Heart right ventricle (tissue), 16 donors: ENCODE measurements at regions not wholly inside any gene's neighbourhood (a gene's known extent, or its start where the extent isn't known, plus 50 kb on each side); places are given as distances from the start of the nearest gene placed in this dataset.

Source experiments
- ATAC-seq, 8 donors: fragments of 200-7000 bp; cut with Tn5 transposase; one replicate each; pipeline ENCODE4 v1.9.1; 2020; ENCODE audit warnings: mild to moderate bottlenecking in 8 of 8, moderate library complexity in 8 of 8, moderate number of reproducible peaks in 1 of 8
- DNase-seq, 2 donors: peaks; one replicate each; pipeline ENCODE4 v3.0.0-alpha.2; 2020
- H3K27ac ChIP-seq, 10 donors: fragments of 200-600 bp; sonication (generic) in 2 of 10; one replicate each; pipeline versions ENCODE4 v1.5.0 to v1.8.0; 2020 to 2022; ENCODE audit warnings: mild to moderate bottlenecking in 3 of 10
- H3K27me3 ChIP-seq, 7 donors: fragments of 200-600 bp; one replicate each; pipeline ENCODE4 v1.8.0; 2021 to 2022; ENCODE audit warnings: mild to moderate bottlenecking in 2 of 7
- H3K36me3 ChIP-seq, 9 donors: fragments of 200-600 bp; sonication (generic) in 1 of 9; one replicate each; pipeline versions ENCODE4 v1.5.0 to v1.8.0; 2020 to 2022; ENCODE audit warnings: mild to moderate bottlenecking in 2 of 9
- H3K4me1 ChIP-seq, 9 donors: fragments of 200-600 bp; sonication (generic) in 1 of 9; one replicate each; pipeline versions ENCODE4 v1.5.0 to v1.8.0; 2020 to 2022; ENCODE audit warnings: mild to moderate bottlenecking in 4 of 9
- H3K4me3 ChIP-seq, 10 donors: fragments of 200-600 bp; sonication (generic) in 2 of 10; one replicate each; pipeline versions ENCODE4 v1.5.0 to v1.8.0; 2020 to 2022; ENCODE audit warnings: mild to moderate bottlenecking in 7 of 10, moderate library complexity in 2 of 10
- H3K9me3 ChIP-seq, 11 donors: fragments of 200-600 bp in 10 of 11; sonication (generic) in 2 of 11; one replicate each; pipeline versions ENCODE4 v1.5.0 to v1.8.0; 2013 to 2022; ENCODE audit warnings: mild to moderate bottlenecking in 2 of 11, control low read depth in 1 of 11, moderate library complexity in 1 of 11
- WGBS, 2 donors: extraction: QIAGEN DNeasy Blood & Tissue Kit; methylation state at CpG; one replicate each; pipeline ENCODE4 v1.1.7; 2013; ENCODE audit warnings: inconsistent platforms in 1 of 2; 5-methylcytosine and 5-hydroxymethylcytosine counted together
- intact Hi-C, 10 donors: fragments of 100-400 bp; cut with DNase I; formaldehyde crosslinking; loops; one replicate each; pipeline versions ENCODE4 v1.11.1 to v1.14.2; 2022
- TF ChIP-seq, protein P1 (sequence below), 9 donors: fragments of 200-600 bp; sonication (generic) in 2 of 9; IDR thresholded peaks; one replicate each; pipeline versions ENCODE4 v1.5.0 to v1.8.0; 2021 to 2022; ENCODE audit warnings: antibody characterized with exemption in 9 of 9, mild to moderate bottlenecking in 5 of 9, moderate library complexity in 1 of 9
- donor health status: Arrhythmogenic right ventricular cardiomyopathy.
- donor health status: ischemic (EF 13 %, LVEDD 7.1; RV severe dilation, severe dysfunction).
- donor health status: healthy with polysubstance abuse.
- donor health status: DM: no; HTN: yes; CAD: no.
- donor health status: DM: no; HTN: no; CAD: no.
- donor health status: ischemic (EF 25% LVEDD 6.9; RV normal size, moderate dysfunction).
- donor health status: ischemic (EF 25% LVEDD 5.7; RV mildly dilated, moderate dysfunction).
- donor health status: healthy.
- donor health status: DM: yes; HTN: yes; CAD: no.
- donor health status: Ischemic cardiomyopathy.
- donor health status: ischemic (EF 35%, LVEDD 5.7; RV mildly dilated, moderate dysfunction).
- donor health status: nonischemic (EF 11% LVEDD 7.7; RV severe dilation, severe dysfunction).
- donor health status: DM: yes; HTN: yes; CAD: no.
- donor health status: PGD.
- donor health status: ischemic (EF 29% LVEDD 5.4; RV normal size, mild dysfunction).
- donor health status: nonischemic (EF 23%, LVEDD 6.1; RV moderate dilation, normal function).

DNA sequence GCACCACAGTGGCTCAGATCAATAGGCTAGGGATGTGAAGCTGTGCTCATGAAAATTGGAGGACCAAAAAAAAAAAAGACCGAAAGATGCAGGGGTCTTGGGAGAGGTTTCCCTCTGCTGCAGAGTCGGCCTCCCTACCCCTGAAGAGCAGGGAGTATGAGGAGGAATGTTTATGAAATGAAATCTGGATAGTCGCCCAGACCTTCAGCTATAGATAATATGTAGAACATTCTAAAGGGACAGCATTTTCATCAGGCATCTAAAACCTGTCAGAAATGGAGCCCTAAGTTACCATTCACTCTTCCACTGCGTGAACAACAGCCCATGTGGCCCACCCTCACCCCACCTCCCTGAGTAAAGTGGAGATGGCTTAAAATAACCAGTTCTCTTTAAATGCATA is 122.9 kb downstream of the TMEM174 start:
- no peaks in the 10 kb centered on the region for H3K36me3 ChIP-seq
- 20 to 41% methylated on average over 4 of the region's 4 CpGs for WGBS, 2 donors
- no peak for ATAC-seq
- no peak for DNase-seq
- H3K27me3 ChIP-seq: peaks cover 23 to 100% (median 97%) of the 10 kb centered on the region in 7 donors
- H3K27ac ChIP-seq: no peak overlapping the region
- intact Hi-C loops: loop anchor here in 3 of 10 donors (5.0 to 10.0 kb wide), 3 partner anchors 81 to 151 kb away; partner anchors contain the start of gene FOXD1 (in 2 of the 3)
- H3K9me3 ChIP-seq: no peaks in the 10 kb centered on the region
- H3K4me3 ChIP-seq: no peak overlapping the region
- TF ChIP-seq, protein P1, sequence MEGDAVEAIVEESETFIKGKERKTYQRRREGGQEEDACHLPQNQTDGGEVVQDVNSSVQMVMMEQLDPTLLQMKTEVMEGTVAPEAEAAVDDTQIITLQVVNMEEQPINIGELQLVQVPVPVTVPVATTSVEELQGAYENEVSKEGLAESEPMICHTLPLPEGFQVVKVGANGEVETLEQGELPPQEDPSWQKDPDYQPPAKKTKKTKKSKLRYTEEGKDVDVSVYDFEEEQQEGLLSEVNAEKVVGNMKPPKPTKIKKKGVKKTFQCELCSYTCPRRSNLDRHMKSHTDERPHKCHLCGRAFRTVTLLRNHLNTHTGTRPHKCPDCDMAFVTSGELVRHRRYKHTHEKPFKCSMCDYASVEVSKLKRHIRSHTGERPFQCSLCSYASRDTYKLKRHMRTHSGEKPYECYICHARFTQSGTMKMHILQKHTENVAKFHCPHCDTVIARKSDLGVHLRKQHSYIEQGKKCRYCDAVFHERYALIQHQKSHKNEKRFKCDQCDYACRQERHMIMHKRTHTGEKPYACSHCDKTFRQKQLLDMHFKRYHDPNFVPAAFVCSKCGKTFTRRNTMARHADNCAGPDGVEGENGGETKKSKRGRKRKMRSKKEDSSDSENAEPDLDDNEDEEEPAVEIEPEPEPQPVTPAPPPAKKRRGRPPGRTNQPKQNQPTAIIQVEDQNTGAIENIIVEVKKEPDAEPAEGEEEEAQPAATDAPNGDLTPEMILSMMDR (IDR thresholded peaks at IDR 0.05): no peak
- H3K4me1 ChIP-seq: peaks cover 5 to 22% (median 16%) of the 10 kb centered on the region in 9 donors

DNA sequence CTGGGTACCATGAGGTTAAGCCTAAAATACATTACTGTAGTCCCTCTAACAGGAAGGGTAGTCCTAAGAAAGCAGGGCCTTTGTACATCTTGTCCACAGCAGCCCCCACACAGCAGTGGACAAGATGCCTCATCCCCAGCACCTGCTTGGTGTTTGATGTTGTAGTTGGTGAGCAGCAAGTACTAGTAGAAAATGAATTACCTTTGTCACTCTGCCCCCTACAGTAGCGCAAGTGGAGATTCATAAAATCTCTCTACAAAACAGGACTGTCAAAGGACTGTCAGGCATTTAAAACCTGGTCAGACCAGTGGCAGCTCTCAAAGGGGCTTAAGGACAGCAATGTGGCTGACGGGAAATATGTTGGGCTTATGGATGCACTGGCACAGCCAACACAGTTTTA is 122.5 kb downstream of the TMEM174 start:
- peaks cover 22 to 100% (median 97%) of the 10 kb centered on the region in 7 donors for H3K27me3 ChIP-seq
- peaks cover 5 to 22% (median 16%) of the 10 kb centered on the region in 9 donors for H3K4me1 ChIP-seq
- ATAC-seq (no peak), DNase-seq (no peak)
- TF ChIP-seq, protein P1 (IDR thresholded peaks at IDR 0.05): no peak
- no peaks in the 10 kb centered on the region for H3K36me3 ChIP-seq
- H3K9me3 ChIP-seq: no peaks in the 10 kb centered on the region
- WGBS, 2 donors: 43 to 68% methylated on average over 2 of the region's 2 CpGs
- no peak overlapping the region for H3K27ac ChIP-seq
- H3K4me3 ChIP-seq: no peak overlapping the region
- intact Hi-C loops: loop anchor here in 3 of 10 donors (5.0 to 10.0 kb wide), 3 partner anchors 81 to 152 kb away; partner anchors contain the start of gene FOXD1 (in 2 of the 3)

DNA sequence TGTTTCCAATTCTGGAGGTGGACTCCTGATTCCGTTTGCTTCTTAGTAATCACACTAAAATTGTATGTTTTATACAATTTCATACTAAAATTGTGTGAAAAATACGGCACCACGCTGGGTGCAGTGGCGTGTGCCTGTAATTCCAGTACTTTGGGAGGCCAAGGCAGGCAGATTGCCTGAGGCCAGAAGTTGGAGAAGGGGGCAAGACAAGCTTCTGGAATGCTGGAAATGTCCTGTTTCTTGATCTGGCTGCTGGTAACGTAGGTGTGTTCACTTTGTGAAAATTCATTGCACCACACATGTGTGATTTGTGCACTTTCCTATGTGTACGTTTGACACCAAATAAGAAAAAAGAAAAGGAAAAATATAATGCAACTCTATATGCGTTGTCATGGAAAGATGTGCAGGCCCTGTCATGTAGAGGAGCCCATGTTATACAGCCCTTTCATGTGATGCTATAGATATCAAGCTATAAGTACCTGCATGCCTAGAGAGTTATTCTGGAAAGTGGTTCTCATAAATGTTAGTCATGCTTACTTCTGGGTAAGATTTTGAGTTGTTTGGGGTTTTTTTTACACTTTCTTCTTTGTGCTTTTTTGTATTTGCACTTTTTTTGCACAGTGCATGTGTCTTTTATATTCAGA is 119.9 kb downstream of the TMEM174 start:
- ATAC-seq (no peak), DNase-seq (no peak)
- 61 to 78% methylated on average over 7 of the region's 7 CpGs for WGBS, 2 donors
- peaks cover 9 to 94% (median 90%) of the 10 kb centered on the region in 7 donors for H3K27me3 ChIP-seq
- intact Hi-C loops: loop anchor here in 2 of 10 donors (10.0 kb wide), 2 partner anchors 78 to 152 kb away; partner anchors contain the start of gene FOXD1 (in 1 of the 2)
- no peak overlapping the region for H3K4me3 ChIP-seq
- TF ChIP-seq, protein P1 (IDR thresholded peaks at IDR 0.05): no peak
- H3K36me3 ChIP-seq: no peaks in the 10 kb centered on the region
- no peak overlapping the region for H3K27ac ChIP-seq
- H3K9me3 ChIP-seq: no peaks in the 10 kb centered on the region
- H3K4me1 ChIP-seq: peaks cover 0 to 2% (median 0%) of the 10 kb centered on the region in 9 donors

DNA sequence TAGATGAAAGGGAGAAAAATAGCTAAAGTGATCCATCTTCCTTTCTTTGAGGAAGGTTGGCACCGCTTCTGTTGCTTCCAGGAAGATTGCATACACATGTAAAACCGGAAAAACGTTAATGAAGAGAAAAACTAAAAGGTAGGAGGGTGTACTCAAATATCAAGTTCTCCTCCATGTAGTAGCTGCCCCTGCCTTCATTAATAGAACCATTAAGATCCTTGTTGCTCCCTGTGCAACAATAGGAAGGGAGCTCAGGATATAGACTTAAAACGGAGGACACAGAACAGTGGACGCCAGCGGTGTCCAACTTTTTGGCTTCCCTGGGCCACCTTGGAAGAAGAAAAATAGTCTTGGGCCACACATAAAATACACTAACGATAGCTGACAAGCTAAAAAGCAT is 118.9 kb downstream of the TMEM174 start:
- intact Hi-C loops: loop anchor here in 2 of 10 donors (10.0 kb wide), 2 partner anchors 77 to 153 kb away; partner anchors contain the start of gene FOXD1 (in 1 of the 2)
- ATAC-seq: no peak
- Histone ChIP-seq H3K9me3 (peaks cover 0 to 8% (median 0%) of the 10 kb centered on the region in 11 donors), H3K4me3 (no peak overlapping the region), H3K4me1 (no peaks in the 10 kb centered on the region), H3K27ac (no peak overlapping the region), H3K36me3 (no peaks in the 10 kb centered on the region), H3K27me3 (peaks cover 5 to 84% (median 79%) of the 10 kb centered on the region in 7 donors)
- TF ChIP-seq, protein P1 (IDR thresholded peaks at IDR 0.05): no peak
- no peak for DNase-seq
- WGBS, 2 donors: 78 to 91% methylated on average over 7 of the region's 7 CpGs
